Astrocyte (in vitro differentiated cells and primary cell): ENCODE measurements at regions not wholly inside any gene's neighbourhood (a gene's known extent, or its start where the extent isn't known, plus 50 kb on each side); places are given as distances from the start of the nearest gene placed in this dataset.

Experiments
- EZH2 ChIP-seq: IDR thresholded peaks from 2 replicates; pipeline ENCODE4 v1.6.1; 2012; ENCODE audit warnings: mild to moderate bottlenecking, low read length, inconsistent platforms; ENCODE audit not compliant: insufficient read depth
- TF ChIP-seq, protein P1 (sequence below): IDR thresholded peaks from 2 replicates; pipeline ENCODE4 v1.5.1; 2011; ENCODE audit warnings: low read depth, mild to moderate bottlenecking, inconsistent platforms, low read length, moderate library complexity; ENCODE audit not compliant: insufficient read depth

DNA sequence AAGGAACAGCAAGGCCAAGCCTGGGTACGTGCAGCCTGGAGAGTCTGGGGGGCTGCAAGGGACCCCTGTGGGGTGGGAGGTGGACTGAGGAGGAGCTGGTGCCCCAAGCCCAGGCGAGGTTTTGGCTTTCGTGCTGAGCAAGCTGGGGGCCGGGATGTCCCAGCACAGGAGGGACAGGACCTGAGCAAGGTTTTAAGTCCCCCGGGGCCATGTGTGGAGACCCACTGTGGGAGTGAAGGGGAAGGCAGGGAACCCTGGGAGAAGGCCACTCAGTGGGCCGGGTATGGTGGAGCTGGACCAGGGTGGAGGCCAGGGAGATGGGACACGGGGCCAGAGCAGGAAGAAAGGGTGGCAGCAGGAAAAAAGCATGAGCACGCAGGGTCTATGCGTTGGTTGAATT lies 419.2 kb upstream of the SULF2 start:
- TF ChIP-seq, protein P1, sequence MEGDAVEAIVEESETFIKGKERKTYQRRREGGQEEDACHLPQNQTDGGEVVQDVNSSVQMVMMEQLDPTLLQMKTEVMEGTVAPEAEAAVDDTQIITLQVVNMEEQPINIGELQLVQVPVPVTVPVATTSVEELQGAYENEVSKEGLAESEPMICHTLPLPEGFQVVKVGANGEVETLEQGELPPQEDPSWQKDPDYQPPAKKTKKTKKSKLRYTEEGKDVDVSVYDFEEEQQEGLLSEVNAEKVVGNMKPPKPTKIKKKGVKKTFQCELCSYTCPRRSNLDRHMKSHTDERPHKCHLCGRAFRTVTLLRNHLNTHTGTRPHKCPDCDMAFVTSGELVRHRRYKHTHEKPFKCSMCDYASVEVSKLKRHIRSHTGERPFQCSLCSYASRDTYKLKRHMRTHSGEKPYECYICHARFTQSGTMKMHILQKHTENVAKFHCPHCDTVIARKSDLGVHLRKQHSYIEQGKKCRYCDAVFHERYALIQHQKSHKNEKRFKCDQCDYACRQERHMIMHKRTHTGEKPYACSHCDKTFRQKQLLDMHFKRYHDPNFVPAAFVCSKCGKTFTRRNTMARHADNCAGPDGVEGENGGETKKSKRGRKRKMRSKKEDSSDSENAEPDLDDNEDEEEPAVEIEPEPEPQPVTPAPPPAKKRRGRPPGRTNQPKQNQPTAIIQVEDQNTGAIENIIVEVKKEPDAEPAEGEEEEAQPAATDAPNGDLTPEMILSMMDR, result no peak
- no peak for TF ChIP-seq EZH2
